Osteoblast (primary cell): ENCODE measurements at regions not wholly inside any gene's neighbourhood (a gene's known extent, or its start where the extent isn't known, plus 50 kb on each side); places are given as distances from the start of the nearest gene placed in this dataset.

Experiments
- DNase-seq: peaks from one replicate; pipeline ENCODE4 v3.0.0; 2011; ENCODE audit warnings: low spot score, mixed read lengths; ENCODE audit not compliant: insufficient read length; ENCODE audit errors: missing footprints
- H2AFZ ChIP-seq: 2 replicates; pipeline ENCODE4 v1.6.0; 2011; ENCODE audit warnings: mild to moderate bottlenecking, low read length
- H3K27ac ChIP-seq: 2 replicates; pipeline ENCODE4 v1.5.1; 2011; ENCODE audit warnings: mild to moderate bottlenecking, low read depth, low read length, moderate library complexity
- H3K27me3 ChIP-seq: 2 replicates; pipeline ENCODE4 v1.6.0; 2012; ENCODE audit warnings: mild to moderate bottlenecking, control low read depth, inconsistent platforms, low read length, moderate library complexity; ENCODE audit not compliant: insufficient read depth
- H3K36me3 ChIP-seq: 2 replicates; pipeline ENCODE4 v1.5.1; 2011; ENCODE audit warnings: mild to moderate bottlenecking, low read length, control low read depth, moderate library complexity; ENCODE audit not compliant: insufficient read depth
- H3K4me1 ChIP-seq: 2 replicates; pipeline ENCODE4 v1.5.1; 2011; ENCODE audit warnings: mild to moderate bottlenecking, low read length, control low read depth, moderate library complexity; ENCODE audit not compliant: insufficient read depth
- H3K4me2 ChIP-seq: 2 replicates; pipeline ENCODE4 v1.6.0; 2011; ENCODE audit warnings: mild to moderate bottlenecking, low read length; ENCODE audit not compliant: insufficient read depth
- H3K4me3 ChIP-seq: fragments of 200-600 bp; sonication (generic); 3 replicates; pipeline ENCODE4 v1.5.1; 2012; ENCODE audit warnings: mild to moderate bottlenecking, low read length, inconsistent platforms; ENCODE audit not compliant: insufficient read depth
- H3K79me2 ChIP-seq: 2 replicates; pipeline ENCODE4 v1.6.0; 2012; ENCODE audit warnings: mild to moderate bottlenecking, low read length, control low read depth, inconsistent platforms; ENCODE audit not compliant: insufficient read depth
- H3K9me3 ChIP-seq: 2 replicates; pipeline ENCODE4 v1.5.1; 2011; ENCODE audit warnings: low read depth, low read length, control low read depth
- H4K20me1 ChIP-seq: 2 replicates; pipeline ENCODE4 v1.6.0; 2012; ENCODE audit warnings: mild to moderate bottlenecking, low read length, control low read depth; ENCODE audit not compliant: insufficient read depth
- TF ChIP-seq, protein P1 (sequence below): IDR thresholded peaks from 2 replicates; pipeline ENCODE4 v1.5.1; 2011; ENCODE audit warnings: mild to moderate bottlenecking, low read depth, low read length, moderate library complexity; ENCODE audit errors: extremely low read depth

DNA sequence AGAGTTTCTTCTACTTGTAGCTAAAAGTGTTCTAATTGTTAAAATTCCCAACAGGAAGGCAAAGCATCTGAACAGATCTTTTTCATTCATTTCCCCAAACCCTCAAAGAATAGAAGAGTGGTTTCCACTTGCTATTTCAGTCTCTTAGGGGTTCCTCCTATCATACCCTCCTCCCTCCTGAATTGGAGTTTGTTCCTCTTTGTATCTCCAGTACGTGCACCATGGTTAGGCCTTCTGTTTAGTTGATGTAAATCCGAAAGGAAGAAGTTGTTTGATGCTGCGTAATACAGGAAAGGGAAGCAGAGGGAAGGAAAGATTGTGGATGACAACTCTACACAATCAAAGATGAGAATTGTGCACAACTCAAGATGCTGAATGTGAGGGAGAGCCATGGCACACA is 303.6 kb downstream of the PIK3R1 start:
- H3K79me2 ChIP-seq = no peaks in the 10 kb centered on the region
- H3K4me2 ChIP-seq = no peak overlapping the region
- H3K27me3 ChIP-seq = peaks cover 9% of the 10 kb centered on the region
- no peaks in the 10 kb centered on the region for H4K20me1 ChIP-seq
- H3K36me3 ChIP-seq = no peaks in the 10 kb centered on the region
- H3K9me3 ChIP-seq = no peaks in the 10 kb centered on the region
- no peak for DNase-seq
- no peaks in the 10 kb centered on the region for H3K4me1 ChIP-seq
- TF ChIP-seq, protein P1, sequence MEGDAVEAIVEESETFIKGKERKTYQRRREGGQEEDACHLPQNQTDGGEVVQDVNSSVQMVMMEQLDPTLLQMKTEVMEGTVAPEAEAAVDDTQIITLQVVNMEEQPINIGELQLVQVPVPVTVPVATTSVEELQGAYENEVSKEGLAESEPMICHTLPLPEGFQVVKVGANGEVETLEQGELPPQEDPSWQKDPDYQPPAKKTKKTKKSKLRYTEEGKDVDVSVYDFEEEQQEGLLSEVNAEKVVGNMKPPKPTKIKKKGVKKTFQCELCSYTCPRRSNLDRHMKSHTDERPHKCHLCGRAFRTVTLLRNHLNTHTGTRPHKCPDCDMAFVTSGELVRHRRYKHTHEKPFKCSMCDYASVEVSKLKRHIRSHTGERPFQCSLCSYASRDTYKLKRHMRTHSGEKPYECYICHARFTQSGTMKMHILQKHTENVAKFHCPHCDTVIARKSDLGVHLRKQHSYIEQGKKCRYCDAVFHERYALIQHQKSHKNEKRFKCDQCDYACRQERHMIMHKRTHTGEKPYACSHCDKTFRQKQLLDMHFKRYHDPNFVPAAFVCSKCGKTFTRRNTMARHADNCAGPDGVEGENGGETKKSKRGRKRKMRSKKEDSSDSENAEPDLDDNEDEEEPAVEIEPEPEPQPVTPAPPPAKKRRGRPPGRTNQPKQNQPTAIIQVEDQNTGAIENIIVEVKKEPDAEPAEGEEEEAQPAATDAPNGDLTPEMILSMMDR = no peak
- H3K27ac ChIP-seq = no peak overlapping the region
- no peak overlapping the region for H3K4me3 ChIP-seq
- H2AFZ ChIP-seq = no peak overlapping the region

DNA sequence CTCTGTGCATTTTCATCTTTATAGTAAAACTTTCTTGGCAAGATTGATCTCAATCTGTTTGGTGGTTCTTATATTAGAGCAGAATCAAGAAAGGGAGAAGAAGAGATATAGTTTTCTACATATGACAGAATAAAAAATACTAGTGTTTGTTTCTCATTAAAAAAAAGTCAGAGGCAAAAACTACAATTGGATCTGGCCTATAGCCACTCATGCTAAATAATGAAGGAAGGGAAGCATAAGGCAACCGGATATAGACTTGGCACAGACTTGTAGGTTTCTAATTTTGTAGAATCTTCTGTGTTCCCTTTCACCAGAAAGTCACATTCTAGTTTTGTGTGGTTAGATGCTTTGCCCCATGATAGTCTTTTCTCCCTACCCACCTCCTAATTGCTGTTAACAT is 306.2 kb downstream of the PIK3R1 start:
- no peak for DNase-seq
- Histone ChIP-seq H3K4me3 (no peak overlapping the region), H4K20me1 (no peaks in the 10 kb centered on the region), H3K4me2 (no peak overlapping the region), H3K27me3 (no peaks in the 10 kb centered on the region), H3K27ac (no peak overlapping the region), H3K36me3 (no peaks in the 10 kb centered on the region), H3K4me1 (no peaks in the 10 kb centered on the region), H3K9me3 (no peaks in the 10 kb centered on the region), H2AFZ (no peak overlapping the region), H3K79me2 (no peaks in the 10 kb centered on the region)
- TF ChIP-seq, protein P1 = no peak

DNA sequence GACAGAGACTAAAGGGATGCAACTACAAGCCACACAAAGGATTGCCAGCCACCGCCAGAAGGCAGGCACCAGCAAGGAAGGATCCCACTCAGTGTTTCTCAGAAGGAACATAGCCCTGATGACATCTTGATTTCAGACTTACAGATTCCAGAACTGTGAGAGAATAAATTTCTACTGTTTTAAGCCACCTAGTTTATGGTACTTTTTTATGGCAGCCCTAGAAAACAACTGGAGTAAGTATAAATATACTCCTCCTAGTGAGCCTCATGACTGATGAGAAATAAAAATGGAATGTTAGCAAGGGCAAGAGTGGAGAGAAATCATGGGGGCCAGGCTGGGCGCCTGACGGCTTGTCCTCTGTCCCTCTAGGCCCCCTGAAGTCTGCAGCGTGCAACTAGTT is 307.3 kb downstream of the PIK3R1 start:
- H3K27ac ChIP-seq = no peak overlapping the region
- no peaks in the 10 kb centered on the region for H4K20me1 ChIP-seq
- H3K4me3 ChIP-seq = no peak overlapping the region
- TF ChIP-seq, protein P1 = no peak
- H3K9me3 ChIP-seq = peaks cover under 1% of the 10 kb centered on the region
- no peaks in the 10 kb centered on the region for H3K36me3 ChIP-seq
- no peak for DNase-seq
- no peaks in the 10 kb centered on the region for H3K79me2 ChIP-seq
- H3K27me3 ChIP-seq = no peaks in the 10 kb centered on the region
- H2AFZ ChIP-seq = no peak overlapping the region
- H3K4me2 ChIP-seq = no peak overlapping the region
- no peaks in the 10 kb centered on the region for H3K4me1 ChIP-seq

DNA sequence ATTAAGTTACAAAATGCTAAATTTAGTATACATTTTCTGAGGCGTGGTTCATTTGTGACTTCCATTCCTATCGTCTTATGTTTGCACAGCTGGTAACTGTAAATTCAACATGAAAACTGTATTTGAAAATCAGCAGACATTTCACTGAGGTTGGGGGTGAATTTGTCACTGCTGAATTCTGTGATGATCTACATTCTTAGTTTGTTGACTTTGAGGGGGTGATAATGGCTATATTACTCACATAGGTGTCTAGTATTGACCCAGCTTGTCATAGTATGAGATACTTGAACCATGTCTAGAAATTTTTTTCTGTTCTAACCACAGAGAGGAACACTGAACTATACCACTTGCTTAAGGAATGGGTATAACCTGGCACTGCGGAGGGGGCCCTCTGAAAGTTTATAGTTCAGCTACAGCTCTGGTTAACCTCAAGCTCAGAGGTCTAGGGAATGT is 313.3 kb downstream of the PIK3R1 start:
- peak overlapping the region; percentile 25 for H2AFZ ChIP-seq
- DNase-seq = no peak

More for the DNA sequence above, 313.3 kb downstream of the PIK3R1 start:
- peaks cover 22% of the 10 kb centered on the region for H3K4me1 ChIP-seq
- H3K9me3 ChIP-seq = peaks cover 2% of the 10 kb centered on the region
- TF ChIP-seq, protein P1 = no peak
- H4K20me1 ChIP-seq = no peaks in the 10 kb centered on the region
- no peaks in the 10 kb centered on the region for H3K27me3 ChIP-seq
- H3K27ac ChIP-seq = peak overlapping the region; percentile 54
- H3K4me2 ChIP-seq = peak overlapping the region; percentile 52
- H3K79me2 ChIP-seq = no peaks in the 10 kb centered on the region
- no peak overlapping the region for H3K4me3 ChIP-seq
- no peaks in the 10 kb centered on the region for H3K36me3 ChIP-seq
